ENCODE measurements at regions not wholly inside any gene's neighbourhood (a gene's known extent, or its start where the extent isn't known, plus 50 kb on each side); places are given as distances from the start of the nearest gene placed in this dataset.
A peak's percentile ranks its signal among the peaks of the same experiment; 100 is the strongest.

GRCh38 chr21:38995731-38996130 lies 187.5 kb downstream of the PSMG1 start:
- Histone ChIP-seq H3K4me1 (ENCODE audit: insufficient read depth, low read length) (peaks cover 2% of the 10 kb centered on the region; the same call in 1 of the 2 replicates), H3K9me3 (ENCODE audit: insufficient read depth, low read depth, low read length) (no peaks in the 10 kb centered on the region), H3K27me3 (ENCODE audit: insufficient read depth, low read length) (0 out of 2 replicates have a peak, but pooled peaks cover 4% of the 10 kb centered on the region), H3K9ac (ENCODE audit: low read depth, low read length) (no peak overlapping the region), H3K27ac (ENCODE audit: low read depth, low read length) (no peak overlapping the region), H3K4me3 (ENCODE audit: low read length) (no peak overlapping the region), H3K36me3 (ENCODE audit: insufficient read depth, low read length) (no peaks in the 10 kb centered on the region)
- WGBS: 82% methylated on average over 5 of the region's 5 CpGs

- H3K4me1 ChIP-seq (ENCODE audit: insufficient read depth, low read length): peaks cover 8% of the 10 kb centered on the region
- WGBS: 77% methylated on average over 13 of the region's 13 CpGs
Observed at GRCh38 chr21:38995071-38995669, 188.1 kb downstream of the PSMG1 start.

GRCh38 chr21:38994042-38994441 lies 188.3 kb downstream of the ETS2 start:
- no peaks in the 10 kb centered on the region for H3K36me3 ChIP-seq (ENCODE audit: insufficient read depth, low read length)
- H3K27ac ChIP-seq (ENCODE audit: low read depth, low read length): no peak overlapping the region
- H3K4me3 ChIP-seq (ENCODE audit: low read length): no peak overlapping the region
- H3K27me3 ChIP-seq (ENCODE audit: insufficient read depth, low read length): peaks cover 7% of the 10 kb centered on the region; the same call in 1 of the 2 replicates
- H3K9ac ChIP-seq (ENCODE audit: low read depth, low read length): no peak overlapping the region
- H3K9me3 ChIP-seq (ENCODE audit: insufficient read depth, low read depth, low read length): no peaks in the 10 kb centered on the region
- H3K4me1 ChIP-seq (ENCODE audit: insufficient read depth, low read length): peaks cover 19% of the 10 kb centered on the region
- 96% methylated on average over 12 of the region's 12 CpGs for WGBS

More at GRCh38 chr21:38995071-38995669, 188.1 kb downstream of the PSMG1 start:
- H3K27me3 ChIP-seq (ENCODE audit: insufficient read depth, low read length): peaks cover 5% of the 10 kb centered on the region; the same call in 1 of the 2 replicates
- no peaks in the 10 kb centered on the region for H3K36me3 ChIP-seq (ENCODE audit: insufficient read depth, low read length)
- no peak overlapping the region for H3K4me3 ChIP-seq (ENCODE audit: low read length)
- no peak overlapping the region for H3K27ac ChIP-seq (ENCODE audit: low read depth, low read length)
- H3K9ac ChIP-seq (ENCODE audit: low read depth, low read length): no peak overlapping the region
- H3K9me3 ChIP-seq (ENCODE audit: insufficient read depth, low read depth, low read length): no peaks in the 10 kb centered on the region

- Histone ChIP-seq H3K27me3 (ENCODE audit: insufficient read depth, low read length) (peaks cover 7% of the 10 kb centered on the region; the same call in 1 of the 2 replicates), H3K9ac (ENCODE audit: low read depth, low read length) (no peak overlapping the region), H3K4me1 (ENCODE audit: insufficient read depth, low read length) (peaks cover 24% of the 10 kb centered on the region), H3K27ac (ENCODE audit: low read depth, low read length) (no peak overlapping the region), H3K9me3 (ENCODE audit: insufficient read depth, low read depth, low read length) (no peaks in the 10 kb centered on the region), H3K36me3 (ENCODE audit: insufficient read depth, low read length) (no peaks in the 10 kb centered on the region), H3K4me3 (ENCODE audit: low read length) (no peak overlapping the region)
- WGBS: 95% methylated on average over 4 of the region's 4 CpGs
Observed at GRCh38 chr21:38993561-38993960, 187.8 kb downstream of the ETS2 start.

GRCh38 chr21:38992737-38993136 lies 187.0 kb downstream of the ETS2 start:
- peaks cover 32% of the 10 kb centered on the region for H3K4me1 ChIP-seq (ENCODE audit: insufficient read depth, low read length)
- H3K27ac ChIP-seq (ENCODE audit: low read depth, low read length): no peak overlapping the region
- H3K4me3 ChIP-seq (ENCODE audit: low read length): no peak overlapping the region
- no peaks in the 10 kb centered on the region for H3K9me3 ChIP-seq (ENCODE audit: insufficient read depth, low read depth, low read length)
- no peak overlapping the region for H3K9ac ChIP-seq (ENCODE audit: low read depth, low read length)
- H3K27me3 ChIP-seq (ENCODE audit: insufficient read depth, low read length): peaks cover 7% of the 10 kb centered on the region; the same call in 1 of the 2 replicates
- WGBS: 81% methylated on average over 3 of the region's 3 CpGs
- H3K36me3 ChIP-seq (ENCODE audit: insufficient read depth, low read length): no peaks in the 10 kb centered on the region

- H3K36me3 ChIP-seq (ENCODE audit: insufficient read depth, low read length): no peaks in the 10 kb centered on the region
- WGBS: 30% methylated on average over 12 of the region's 12 CpGs
- H3K27ac ChIP-seq (ENCODE audit: low read depth, low read length): no peak overlapping the region
- H3K27me3 ChIP-seq (ENCODE audit: insufficient read depth, low read length): peaks cover 7% of the 10 kb centered on the region; the same call in 1 of the 2 replicates
- 0 out of 2 replicates have a peak overlapping the region, but pooled peaks have one; percentile 2 for H3K9ac ChIP-seq (ENCODE audit: low read depth, low read length)
- peaks cover 42% of the 10 kb centered on the region for H3K4me1 ChIP-seq (ENCODE audit: insufficient read depth, low read length)
- H3K4me3 ChIP-seq (ENCODE audit: low read length): no peak overlapping the region
- no peaks in the 10 kb centered on the region for H3K9me3 ChIP-seq (ENCODE audit: insufficient read depth, low read depth, low read length)
Observed at GRCh38 chr21:38990424-38990794, 184.7 kb downstream of the ETS2 start.

- Histone ChIP-seq H3K27me3 (ENCODE audit: insufficient read depth, low read length) (peaks cover 7% of the 10 kb centered on the region; the same call in 1 of the 2 replicates), H3K9me3 (ENCODE audit: insufficient read depth, low read depth, low read length) (no peaks in the 10 kb centered on the region), H3K36me3 (ENCODE audit: insufficient read depth, low read length) (no peaks in the 10 kb centered on the region), H3K4me1 (ENCODE audit: insufficient read depth, low read length) (peaks cover 42% of the 10 kb centered on the region), H3K4me3 (ENCODE audit: low read length) (no peak overlapping the region), H3K9ac (ENCODE audit: low read depth, low read length) (0 out of 2 replicates have a peak overlapping the region, but pooled peaks have one; percentile 2), H3K27ac (ENCODE audit: low read depth, low read length) (no peak overlapping the region)
- WGBS: 45% methylated on average over 17 of the region's 17 CpGs
Observed at GRCh38 chr21:38989745-38990423, 184.2 kb downstream of the ETS2 start.

GRCh38 chr21:38989379-38989744 lies 183.6 kb downstream of the ETS2 start:
- Histone ChIP-seq H3K4me1 (ENCODE audit: insufficient read depth, low read length) (peaks cover 42% of the 10 kb centered on the region), H3K27me3 (ENCODE audit: insufficient read depth, low read length) (peaks cover 7% of the 10 kb centered on the region; the same call in 1 of the 2 replicates), H3K27ac (ENCODE audit: low read depth, low read length) (no peak overlapping the region), H3K36me3 (ENCODE audit: insufficient read depth, low read length) (no peaks in the 10 kb centered on the region), H3K9me3 (ENCODE audit: insufficient read depth, low read depth, low read length) (no peaks in the 10 kb centered on the region), H3K9ac (ENCODE audit: low read depth, low read length) (no peak overlapping the region), H3K4me3 (ENCODE audit: low read length) (no peak overlapping the region)
- WGBS: 86% methylated on average over 11 of the region's 11 CpGs

GRCh38 chr21:38988509-38989378 lies 183.0 kb downstream of the ETS2 start:
- Histone ChIP-seq H3K4me1 (ENCODE audit: insufficient read depth, low read length) (peaks cover 42% of the 10 kb centered on the region), H3K9me3 (ENCODE audit: insufficient read depth, low read depth, low read length) (no peaks in the 10 kb centered on the region), H3K27me3 (ENCODE audit: insufficient read depth, low read length) (peaks cover 7% of the 10 kb centered on the region; the same call in 1 of the 2 replicates), H3K36me3 (ENCODE audit: insufficient read depth, low read length) (no peaks in the 10 kb centered on the region), H3K9ac (ENCODE audit: low read depth, low read length) (no peak overlapping the region), H3K4me3 (ENCODE audit: low read length) (no peak overlapping the region), H3K27ac (ENCODE audit: low read depth, low read length) (no peak overlapping the region)
- 83% methylated on average over 29 of the region's 29 CpGs for WGBS

- no peak overlapping the region for H3K4me3 ChIP-seq (ENCODE audit: low read length)
- H3K36me3 ChIP-seq (ENCODE audit: insufficient read depth, low read length): no peaks in the 10 kb centered on the region
- no peak overlapping the region for H3K27ac ChIP-seq (ENCODE audit: low read depth, low read length)
- H3K27me3 ChIP-seq (ENCODE audit: insufficient read depth, low read length): peaks cover 7% of the 10 kb centered on the region; the same call in 1 of the 2 replicates
- H3K4me1 ChIP-seq (ENCODE audit: insufficient read depth, low read length): peaks cover 42% of the 10 kb centered on the region
- 77% methylated on average over 11 of the region's 12 CpGs for WGBS
- no peaks in the 10 kb centered on the region for H3K9me3 ChIP-seq (ENCODE audit: insufficient read depth, low read depth, low read length)
- no peak overlapping the region for H3K9ac ChIP-seq (ENCODE audit: low read depth, low read length)
Observed at GRCh38 chr21:38987633-38988508, 182.1 kb downstream of the ETS2 start.
